GM10266 (cell line): ENCODE measurements at regions not wholly inside any gene's neighbourhood (a gene's known extent, or its start where the extent isn't known, plus 50 kb on each side); places are given as distances from the start of the nearest gene placed in this dataset.

Source experiments
- DNase-seq: peaks from one replicate; pipeline ENCODE4 v3.0.0; 2012; ENCODE audit errors: extremely low spot score
- CTCF ChIP-seq: IDR thresholded peaks from 2 replicates; pipeline ENCODE4 v1.5.1; 2012; ENCODE audit warnings: mild to moderate bottlenecking, low read depth; ENCODE audit not compliant: control insufficient read depth, insufficient read depth; ENCODE audit errors: missing control alignments

GRCh38 chr4:19803406-19803805, 448.3 kb upstream of the SLIT2 start:
- TF ChIP-seq CTCF = no peak
- no peak for DNase-seq

GRCh38 chr4:19793831-19794230, 457.9 kb upstream of the SLIT2 start:
- TF ChIP-seq CTCF = no peak
- no peak for DNase-seq

GRCh38 chr4:19791422-19792123, 460.1 kb upstream of the SLIT2 start:
- no peak for DNase-seq
- TF ChIP-seq CTCF = no peak

GRCh38 chr4:19786616-19787015, 465.1 kb upstream of the SLIT2 start:
- no peak for DNase-seq
- TF ChIP-seq CTCF = no peak

GRCh38 chr4:19783667-19784223, 468.0 kb upstream of the SLIT2 start:
- TF ChIP-seq CTCF = no peak

GRCh38 chr4:19780871-19781270, 470.8 kb upstream of the SLIT2 start:
- no peak for DNase-seq
- TF ChIP-seq CTCF = no peak

More at GRCh38 chr4:19783667-19784223, 468.0 kb upstream of the SLIT2 start:
- no peak for DNase-seq

GRCh38 chr4:19776929-19777328, 474.8 kb upstream of the SLIT2 start:
- DNase-seq = no peak
- no peak for TF ChIP-seq CTCF
